A673 (cell line): ENCODE measurements at regions not wholly inside any gene's neighbourhood (a gene's known extent, or its start where the extent isn't known, plus 50 kb on each side); places are given as distances from the start of the nearest gene placed in this dataset.

Source experiments
- BruUV-seq: library from RNA; stranded (reverse); fragments of 400-500 nt; replicated peaks from 2 replicates; lab custom pipeline; 2021; lab: Mats Ljungman, UMichigan
- CTCF ChIA-PET: fragments of 300-600 bp; sonication (Branson Sonifier 250); formaldehyde crosslinking; loops from one replicate; lab custom pipeline; 2022; ENCODE audit warnings: antibody characterized with exemption; lab: Charles Lee
- POLR2A ChIA-PET: fragments of 300-600 bp; sonication (Branson Sonifier 250); formaldehyde crosslinking; loops from one replicate; lab custom pipeline; 2022; ENCODE audit warnings: antibody characterized with exemption; ENCODE audit not compliant: low non-redundant PET; lab: Charles Lee
- DNase-seq: peaks from one replicate; pipeline ENCODE4 v3.0.0-alpha.2; 2015; ENCODE audit warnings: low spot score
- H3K27ac ChIP-seq: fragments of 200-600 bp; sonication (generic); 2 replicates; pipeline ENCODE4 v1.5.1; 2016; ENCODE audit warnings: mixed run types, low read depth, mild to moderate bottlenecking, mixed read lengths, antibody characterized with exemption, low read length; ENCODE audit not compliant: poor library complexity, severe bottlenecking
- H3K27me3 ChIP-seq: fragments of 200-600 bp; sonication (generic); replicated peaks from 2 replicates; pipeline ENCODE4 v1.6.1; 2017; ENCODE audit warnings: mixed run types, low read depth, mild to moderate bottlenecking, mixed read lengths, antibody characterized with exemption, low read length; ENCODE audit not compliant: insufficient read depth, poor library complexity
- H3K36me3 ChIP-seq: fragments of 200-600 bp; sonication (generic); 2 replicates; pipeline ENCODE4 v1.6.1; 2016; ENCODE audit warnings: mixed run types, mild to moderate bottlenecking, mixed read lengths, antibody characterized with exemption, low read length; ENCODE audit not compliant: insufficient read depth, poor library complexity, severe bottlenecking
- H3K4me1 ChIP-seq: fragments of 200-600 bp; sonication (generic); 2 replicates; pipeline ENCODE4 v1.6.1; 2017; ENCODE audit warnings: mixed run types, mild to moderate bottlenecking, mixed read lengths, antibody characterized with exemption, low read length; ENCODE audit not compliant: insufficient read depth, poor library complexity, severe bottlenecking
- H3K4me3 ChIP-seq: fragments of 200-600 bp; sonication (generic); 2 replicates; pipeline ENCODE4 v1.5.1; 2016; ENCODE audit warnings: low read depth, mixed run types, mild to moderate bottlenecking, mixed read lengths, low read length; ENCODE audit not compliant: poor library complexity, severe bottlenecking
- H3K9me3 ChIP-seq: fragments of 200-600 bp; sonication (generic); 2 replicates; pipeline ENCODE4 v1.6.1; 2016; ENCODE audit warnings: mixed run types, low read depth, mild to moderate bottlenecking, mixed read lengths, antibody characterized with exemption, low read length; ENCODE audit not compliant: poor library complexity, severe bottlenecking
- CTCF ChIP-seq: fragments of 300-800, 200-600 bp; sonication (generic); conservative IDR thresholded peaks from 2 replicates; pipeline ENCODE4 v1.5.1; 2017; ENCODE audit warnings: low read depth, mild to moderate bottlenecking, antibody characterized with exemption, low read length, moderate library complexity, mixed read lengths
- EZH2 ChIP-seq: fragments of 200-600 bp; sonication (generic); IDR thresholded peaks from 2 replicates; pipeline ENCODE4 v1.6.1; 2017; ENCODE audit warnings: borderline replicate concordance, low read depth, mild to moderate bottlenecking, mixed read lengths, antibody characterized with exemption, low read length; ENCODE audit not compliant: poor library complexity, severe bottlenecking
- intact Hi-C: fragments of 100-400 bp; cut with micrococcal nuclease; formaldehyde crosslinking; loops from one replicate; pipeline ENCODE4 v1.10.0; 2022; ENCODE audit not compliant: unreplicated experiment

- Histone ChIP-seq H3K4me3 (no peak overlapping the region), H3K27ac (no peak overlapping the region), H3K36me3 (no peaks in the 10 kb centered on the region), H3K9me3 (no peaks in the 10 kb centered on the region), H3K4me1 (no peaks in the 10 kb centered on the region), H3K27me3 (no peaks in the 10 kb centered on the region)
- CTCF ChIA-PET, result interaction anchor here (0.6 to 1.1 kb wide), 5 partner anchors 364 to 458 kb away, joined by 3 to 21 read pairs (median 4); no protein-coding TSS in a partner anchor
- intact Hi-C loops, result loop anchor here (1.0 to 10.0 kb wide), 4 partner anchors 365 to 906 kb away; no protein-coding TSS in a partner anchor
- POLR2A ChIA-PET, result no interaction called here
- DNase-seq, result no peak
- no TSS peak for BruUV-seq
- TF ChIP-seq EZH2 (no peak), CTCF (no peak)
Measured at GRCh38 chr6:143575901-143576426, 64.4 kb upstream of the FUCA2 start.

- Histone ChIP-seq H3K4me3 (no peak overlapping the region), H3K27ac (no peak overlapping the region), H3K27me3 (no peaks in the 10 kb centered on the region), H3K9me3 (no peaks in the 10 kb centered on the region), H3K4me1 (no peaks in the 10 kb centered on the region), H3K36me3 (no peaks in the 10 kb centered on the region)
- intact Hi-C loops, result loop anchor here (1.0 to 10.0 kb wide), 4 partner anchors 365 to 907 kb away; no protein-coding TSS in a partner anchor
- no TSS peak for BruUV-seq
- ChIA-PET POLR2A (no interaction called here), CTCF (interaction anchor here (0.6 to 1.1 kb wide), 6 partner anchors 267 to 458 kb away, joined by 3 to 21 read pairs (median 4); partner anchors contain the start of gene LTV1)
- TF ChIP-seq EZH2, result no peak
- TF ChIP-seq CTCF, result peak; percentile 88
- peak; percentile 74 for DNase-seq
Measured at GRCh38 chr6:143575440-143575839, 63.9 kb upstream of the FUCA2 start.

GRCh38 chr6:143570147-143570853 is 58.8 kb upstream of the FUCA2 start:
- ChIA-PET POLR2A (interaction anchor here (0.6 kb wide), 1 partner anchor 22 kb away, joined by 4 read pairs; no protein-coding TSS in a partner anchor), CTCF (no interaction called here)
- no peak overlapping the region for H3K27ac ChIP-seq
- no peak overlapping the region for H3K4me3 ChIP-seq
- intact Hi-C loops, result loop anchor here (10.0 kb wide), 1 partner anchor 645 kb away; no protein-coding TSS in a partner anchor
- no peaks in the 10 kb centered on the region for H3K27me3 ChIP-seq
- no peaks in the 10 kb centered on the region for H3K4me1 ChIP-seq
- no peaks in the 10 kb centered on the region for H3K9me3 ChIP-seq
- TF ChIP-seq CTCF (no peak), EZH2 (no peak)
- H3K36me3 ChIP-seq, result no peaks in the 10 kb centered on the region
- BruUV-seq, result no TSS peak
- no peak for DNase-seq
